ENCODE measurements at regions not wholly inside any gene's neighbourhood (a gene's known extent, or its start where the extent isn't known, plus 50 kb on each side); places are given as distances from the start of the nearest gene placed in this dataset.

DNA sequence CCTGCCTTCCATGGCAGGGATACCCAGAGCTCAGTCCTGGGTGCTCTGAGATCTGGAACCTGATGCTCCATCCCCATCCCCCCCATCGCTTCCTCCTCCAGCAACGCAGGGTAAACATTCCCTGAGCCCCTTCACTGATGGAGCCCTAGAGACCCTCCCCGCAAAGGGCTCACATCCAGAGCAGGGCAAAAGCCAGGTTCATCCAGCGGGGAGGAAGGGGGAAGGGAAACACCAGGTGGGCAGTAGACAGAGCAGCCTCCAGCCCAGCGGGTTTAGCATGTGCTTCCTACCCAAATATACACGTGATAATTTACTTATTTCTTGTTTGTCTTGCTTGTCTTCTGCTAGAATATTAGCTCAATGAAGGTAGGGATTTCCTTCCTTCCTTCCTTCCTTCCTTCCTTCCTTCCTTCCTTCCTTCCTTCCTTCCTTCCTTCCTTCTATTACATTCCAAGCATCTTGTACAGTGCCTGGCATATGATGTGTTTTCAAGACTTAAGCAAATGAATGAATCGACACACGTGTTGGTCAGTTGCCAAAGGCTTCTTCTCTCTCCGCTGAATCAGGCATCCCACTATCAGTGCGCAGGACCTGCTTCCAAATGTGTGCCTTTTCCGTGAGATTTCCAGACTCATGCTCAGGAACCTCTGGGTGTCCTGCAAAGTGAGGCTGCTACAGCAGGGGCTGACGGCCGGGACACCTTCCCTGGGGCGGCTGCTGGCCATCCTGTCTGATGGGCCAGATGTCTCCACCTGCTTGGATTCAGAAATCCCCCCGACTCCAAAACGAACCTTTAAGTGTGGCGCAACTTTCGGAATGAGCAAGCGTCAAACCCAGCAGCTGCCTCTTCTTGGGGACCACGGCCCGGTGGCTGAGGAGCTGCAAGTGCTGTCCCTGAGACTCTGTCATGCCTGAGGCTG is 955.1 kb downstream of the BRD1 start:
- no peak for DNase-seq

DNA sequence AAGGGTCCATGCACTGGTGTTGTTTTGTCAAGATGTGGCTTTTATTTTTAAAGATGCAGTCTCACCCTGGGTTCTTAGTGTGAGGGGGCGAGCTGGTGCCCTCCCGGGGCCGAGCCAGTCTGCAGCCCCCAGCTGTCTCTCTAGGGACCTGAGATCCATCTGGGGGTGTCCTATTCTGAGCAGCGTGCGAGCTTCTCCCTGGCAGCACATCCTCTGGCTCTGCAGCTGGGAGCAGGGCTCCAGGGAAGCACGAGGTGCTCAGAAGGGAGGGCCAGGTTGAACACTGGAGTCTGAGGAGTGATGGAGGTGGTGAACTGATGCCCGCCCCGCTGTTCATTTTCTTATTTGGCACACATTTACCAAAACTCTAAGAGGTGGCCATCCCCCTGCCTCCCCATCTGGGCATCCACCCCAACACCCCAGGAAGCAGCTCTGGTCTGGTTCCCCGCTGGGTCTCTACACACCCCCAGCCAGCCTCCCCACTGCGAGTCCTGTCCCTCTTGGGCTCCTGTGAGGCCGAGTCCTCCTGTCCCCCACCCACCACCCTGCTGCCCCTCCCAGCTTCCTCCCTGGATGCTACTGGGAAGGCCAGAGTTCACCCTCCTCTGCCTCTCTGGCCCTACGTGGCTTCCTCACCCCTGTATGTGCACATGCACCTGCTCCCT is 956.4 kb downstream of the BRD1 start:
- no peak for DNase-seq

DNA sequence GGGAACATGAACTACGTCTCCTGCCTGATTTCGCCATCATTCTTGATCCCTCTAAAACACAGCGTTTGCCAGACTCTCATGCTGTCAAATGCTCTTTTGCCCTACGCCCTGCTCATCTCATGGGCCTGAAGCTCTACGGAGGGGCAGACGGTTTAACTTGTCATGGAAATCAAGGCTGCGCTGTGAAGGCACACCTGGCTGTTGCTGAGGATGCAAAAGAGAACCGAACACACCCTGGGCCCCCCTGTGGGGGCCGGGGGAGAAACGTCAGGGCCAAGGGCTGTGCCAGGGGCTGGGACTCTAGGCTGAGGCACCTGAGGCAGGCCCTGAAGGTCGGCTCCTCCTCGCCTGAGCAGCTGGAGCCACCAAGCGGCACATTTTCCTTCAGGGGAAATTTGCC is 957.2 kb downstream of the BRD1 start:
- no peak for DNase-seq

DNA sequence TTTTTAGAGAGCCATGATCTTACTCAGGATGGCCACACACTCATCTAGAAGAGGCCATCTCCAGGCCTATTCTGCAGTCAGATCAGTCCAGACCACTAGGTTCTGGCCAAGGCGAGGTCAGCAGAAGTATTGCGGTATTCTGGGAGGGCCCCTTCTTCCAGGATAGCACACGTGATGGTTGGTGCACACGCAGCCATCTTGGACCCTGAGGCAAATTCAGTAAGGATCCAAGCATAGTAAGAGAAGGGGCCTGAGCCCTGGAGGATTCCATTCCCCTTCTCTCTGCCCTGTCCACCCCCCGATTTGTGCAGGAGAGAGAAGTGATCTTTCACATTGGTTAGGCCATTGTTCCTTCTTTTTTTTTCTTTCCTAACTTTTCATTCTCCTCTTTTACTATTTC is 957.9 kb downstream of the BRD1 start:
- DNase-seq, result no peak

DNA sequence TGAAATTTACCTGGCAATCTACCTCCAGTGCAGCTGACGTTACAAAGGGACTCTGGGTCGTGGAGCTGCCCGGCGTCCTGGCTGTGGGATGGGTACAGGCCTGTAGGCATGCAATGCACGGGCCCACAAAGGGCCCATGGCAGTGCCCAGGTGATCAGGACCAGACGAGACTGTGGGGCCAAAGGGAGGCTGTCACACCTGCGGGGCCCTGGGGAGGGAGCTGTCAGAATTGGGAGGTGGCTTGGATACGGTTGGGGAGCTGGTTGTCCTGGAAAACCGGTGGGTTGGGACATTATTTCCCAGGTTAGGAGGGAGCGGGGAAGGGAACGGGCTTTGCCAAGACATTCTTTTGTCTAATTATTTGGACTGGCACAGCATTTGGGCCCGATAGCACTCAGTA is 958.5 kb downstream of the BRD1 start:
- DNase-seq, result no peak

DNA sequence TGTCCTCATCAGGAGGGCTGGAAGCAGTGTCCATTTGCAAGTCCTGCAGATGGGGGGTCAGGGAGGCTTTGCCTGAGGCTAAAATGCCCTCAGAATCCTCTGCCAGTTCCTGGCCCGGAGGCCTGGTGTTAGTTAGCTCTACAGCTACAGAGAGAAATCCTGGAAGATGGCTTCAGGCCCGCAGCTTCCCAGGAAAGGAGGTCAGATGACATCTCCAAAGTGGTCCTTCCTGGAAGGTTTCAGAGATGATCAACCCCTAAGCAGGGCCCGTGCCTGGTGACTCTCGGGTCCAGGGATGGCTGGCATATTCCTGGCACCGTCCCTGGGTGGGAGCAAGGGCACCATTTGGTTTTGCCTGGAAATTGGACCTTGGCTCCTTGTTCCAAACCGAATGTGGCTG is 959.1 kb downstream of the BRD1 start:
- DNase-seq, result no peak

DNA sequence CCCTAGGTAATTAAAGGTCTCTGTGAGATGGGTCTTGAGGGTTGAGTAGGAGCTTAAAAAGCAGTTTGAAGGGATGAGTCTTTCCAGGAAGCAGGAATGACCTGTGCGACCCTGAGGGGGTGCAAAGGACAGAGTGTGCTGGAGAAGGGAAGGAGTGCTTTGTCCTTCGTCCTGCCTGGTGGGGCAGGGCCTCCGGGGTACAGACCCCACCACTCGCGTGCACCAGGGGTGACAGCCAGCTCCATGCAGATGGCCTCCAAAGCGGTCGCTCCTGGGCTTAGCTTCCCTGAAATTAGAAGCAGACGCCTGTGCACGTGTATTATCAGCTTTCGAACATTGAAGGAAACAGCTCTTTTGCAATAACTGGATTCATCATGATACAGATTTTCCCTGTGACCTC is 959.8 kb downstream of the BRD1 start:
- DNase-seq, result no peak

DNA sequence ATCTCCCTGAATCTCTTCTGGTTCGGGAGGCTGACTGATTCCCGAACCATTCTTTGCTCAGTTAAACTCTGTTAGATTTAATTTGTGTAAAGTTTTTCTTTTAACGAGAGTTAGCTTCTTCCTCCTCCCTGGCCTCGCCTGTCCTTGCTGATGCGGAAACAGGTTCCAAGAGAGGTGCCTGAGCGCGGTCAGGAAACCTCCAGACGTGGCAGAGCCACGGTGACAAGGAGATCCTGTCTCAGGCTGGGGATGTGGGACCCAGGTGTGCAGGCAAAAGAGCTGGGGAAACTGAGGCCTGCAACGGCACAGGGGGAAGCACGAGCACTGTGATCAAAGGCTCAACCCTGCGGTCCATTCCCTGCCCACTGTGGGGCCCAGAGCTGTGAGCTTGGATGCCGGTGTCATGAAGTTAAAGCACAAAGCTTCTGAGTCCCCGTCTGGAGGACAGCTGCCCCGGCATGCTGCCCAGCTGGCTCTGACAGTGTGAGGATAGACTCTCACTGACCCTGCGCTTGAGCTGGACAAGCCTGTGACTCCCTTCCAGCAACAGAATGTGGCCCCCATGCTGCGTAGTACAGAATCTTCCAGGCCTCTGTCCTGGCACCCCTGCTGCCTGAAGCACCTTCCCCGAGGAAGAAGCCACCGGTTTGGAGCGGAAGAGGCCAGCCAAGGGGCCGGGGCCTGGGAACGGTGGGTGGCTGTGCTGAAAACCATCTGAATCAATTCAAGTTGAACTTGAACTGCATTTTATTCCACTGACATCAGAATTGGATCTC is 960.6 kb downstream of the BRD1 start:
- DNase-seq, result no peak

DNA sequence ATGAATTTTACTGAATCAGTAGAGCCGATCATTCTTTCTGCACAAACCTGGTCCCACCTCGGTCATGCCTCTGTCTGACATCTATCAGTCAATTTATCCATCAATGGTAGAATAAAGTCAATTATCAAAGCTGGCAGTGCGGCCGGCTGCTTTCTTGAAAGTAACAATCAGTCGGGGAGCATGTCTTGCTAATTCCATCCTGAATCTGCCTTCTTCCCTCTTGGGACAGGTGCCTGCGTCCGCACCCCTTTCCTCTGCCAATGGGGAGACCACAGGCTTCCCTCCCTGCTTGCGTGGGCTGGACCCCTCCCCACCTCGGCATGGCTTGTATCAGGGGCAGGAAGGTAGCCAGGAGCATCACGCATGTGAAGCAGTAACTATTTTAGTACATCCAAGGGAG is 962.9 kb downstream of the BRD1 start:
- DNase-seq, result no peak

DNA sequence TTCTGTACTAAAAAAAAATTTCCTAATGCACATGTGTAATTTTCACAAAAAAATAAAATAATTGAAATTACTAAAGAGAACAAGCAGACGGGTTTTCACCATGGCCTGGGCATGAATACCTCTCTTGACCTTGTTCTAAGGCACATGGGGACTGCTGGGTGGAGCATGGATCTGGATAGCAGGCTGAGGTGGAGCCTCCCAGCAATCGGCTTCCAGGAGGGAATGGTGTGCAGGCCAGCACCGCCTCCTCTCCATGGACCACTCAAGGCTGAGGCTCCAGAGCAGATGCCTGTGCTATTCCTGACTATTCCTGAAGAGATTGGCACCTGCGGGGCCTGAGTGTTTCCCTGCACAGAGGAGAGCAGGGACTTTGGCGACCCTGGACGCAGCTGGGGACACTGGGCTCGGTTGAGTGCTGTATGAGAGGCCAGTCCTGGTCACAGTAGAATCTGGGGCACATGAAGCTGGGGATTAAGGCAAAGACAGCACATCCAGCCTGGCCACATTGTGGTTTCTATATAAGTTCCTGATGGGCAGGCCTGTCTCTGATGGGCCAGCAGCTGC is 963.6 kb downstream of the BRD1 start:
- DNase-seq, result no peak

DNA sequence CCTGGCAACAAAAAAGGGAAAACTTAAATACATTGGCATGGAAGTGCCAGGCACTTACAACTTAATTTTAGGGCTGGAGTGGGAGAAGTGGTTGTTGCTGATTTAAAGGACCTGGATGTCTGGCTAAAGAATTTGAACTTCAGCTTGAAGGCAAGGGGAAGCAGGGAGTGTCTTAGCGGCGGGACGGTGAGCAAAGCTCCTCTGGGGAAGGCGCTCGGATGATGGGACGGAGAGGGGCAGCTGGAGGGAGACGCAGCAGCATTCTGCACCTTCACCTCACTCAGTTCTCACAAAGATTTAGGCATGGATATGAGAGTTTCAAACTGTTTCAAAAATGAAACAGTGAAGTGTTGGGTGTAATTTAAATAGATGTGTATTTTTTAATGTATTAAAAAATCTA is 967.1 kb downstream of the BRD1 start:
- no peak for DNase-seq

DNA sequence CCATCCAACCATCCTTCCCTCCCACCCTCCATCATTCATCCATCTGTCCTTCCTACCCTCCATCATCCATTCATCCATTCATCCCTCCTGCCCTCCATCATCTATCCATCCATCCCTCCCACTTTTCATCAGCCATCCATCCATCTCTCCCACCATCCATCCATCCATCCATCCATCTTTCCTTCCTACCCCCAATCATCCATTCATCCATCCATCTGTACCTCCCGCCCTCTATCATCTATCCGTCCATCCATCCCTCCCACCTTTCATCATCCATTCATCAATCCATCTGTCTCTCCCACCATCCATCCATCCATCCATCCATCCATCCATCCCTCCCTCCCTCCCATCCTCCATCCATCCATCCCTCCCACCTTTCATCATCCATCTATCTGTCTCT is 968.8 kb downstream of the BRD1 start:
- no peak for DNase-seq

DNA sequence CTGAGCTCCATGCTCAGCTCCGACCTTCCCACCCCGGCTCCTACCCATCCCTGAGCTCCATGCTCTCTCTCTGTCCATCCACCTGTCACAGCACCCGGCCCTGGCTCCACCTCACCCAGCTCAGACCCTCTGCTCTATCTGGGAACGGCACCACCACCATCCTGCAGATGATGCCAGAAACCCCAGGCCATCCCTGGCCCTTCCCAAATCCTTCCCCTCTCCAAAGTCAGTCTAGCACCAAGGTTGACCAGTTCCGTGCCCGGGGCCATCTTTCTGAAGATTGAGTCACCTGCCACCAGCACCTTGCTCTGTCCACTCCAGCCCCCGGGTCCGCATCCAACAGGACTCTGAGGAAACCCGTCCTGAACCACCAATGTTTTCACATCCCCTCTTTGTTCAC is 969.6 kb downstream of the BRD1 start:
- DNase-seq, result no peak

DNA sequence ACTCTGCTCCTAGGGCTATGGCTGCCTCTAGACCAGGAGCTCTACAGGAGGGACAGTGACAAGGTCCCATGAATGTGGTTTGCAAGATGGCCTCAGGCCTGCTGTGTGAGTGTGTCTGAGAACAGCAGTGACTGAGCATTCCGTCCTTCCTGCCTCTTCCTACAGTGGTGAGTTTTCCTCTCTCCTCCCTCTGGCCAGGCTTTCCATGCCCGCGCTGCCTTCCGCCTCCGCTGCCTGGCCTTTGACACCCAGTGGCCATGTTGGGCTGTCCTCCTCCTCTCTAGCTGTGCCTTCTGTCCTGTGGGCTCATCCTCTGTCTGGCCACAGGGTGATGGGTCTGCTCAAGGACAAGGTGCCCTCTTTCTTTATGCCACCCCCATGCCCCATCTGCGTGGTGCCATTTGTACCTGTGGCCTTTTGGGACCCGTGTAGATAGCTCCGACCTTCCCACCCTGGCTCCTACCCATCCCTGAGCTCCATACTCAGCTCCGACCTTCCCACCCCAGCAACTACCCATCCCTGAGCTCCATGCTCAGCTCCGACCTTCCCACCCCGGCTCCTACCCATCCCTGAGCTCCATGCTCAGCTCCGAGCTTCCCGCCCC is 970.4 kb downstream of the BRD1 start:
- DNase-seq, result no peak

DNA sequence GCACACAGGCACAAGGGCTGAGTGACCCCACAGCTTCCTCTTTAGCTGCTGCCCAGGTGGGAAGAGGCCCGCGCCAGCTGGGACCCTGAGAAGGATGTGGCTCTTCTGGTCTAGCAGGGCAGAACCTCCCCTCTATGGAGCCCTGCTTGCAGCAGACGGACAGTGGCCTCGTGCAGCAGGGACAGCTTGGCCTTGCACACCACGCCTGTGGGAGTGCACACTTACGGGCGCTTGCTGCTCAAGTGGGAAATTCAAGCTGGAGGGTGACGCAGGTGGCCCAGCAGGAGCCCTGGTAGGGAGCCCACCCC is 971.4 kb downstream of the BRD1 start:
- no peak for DNase-seq

DNA sequence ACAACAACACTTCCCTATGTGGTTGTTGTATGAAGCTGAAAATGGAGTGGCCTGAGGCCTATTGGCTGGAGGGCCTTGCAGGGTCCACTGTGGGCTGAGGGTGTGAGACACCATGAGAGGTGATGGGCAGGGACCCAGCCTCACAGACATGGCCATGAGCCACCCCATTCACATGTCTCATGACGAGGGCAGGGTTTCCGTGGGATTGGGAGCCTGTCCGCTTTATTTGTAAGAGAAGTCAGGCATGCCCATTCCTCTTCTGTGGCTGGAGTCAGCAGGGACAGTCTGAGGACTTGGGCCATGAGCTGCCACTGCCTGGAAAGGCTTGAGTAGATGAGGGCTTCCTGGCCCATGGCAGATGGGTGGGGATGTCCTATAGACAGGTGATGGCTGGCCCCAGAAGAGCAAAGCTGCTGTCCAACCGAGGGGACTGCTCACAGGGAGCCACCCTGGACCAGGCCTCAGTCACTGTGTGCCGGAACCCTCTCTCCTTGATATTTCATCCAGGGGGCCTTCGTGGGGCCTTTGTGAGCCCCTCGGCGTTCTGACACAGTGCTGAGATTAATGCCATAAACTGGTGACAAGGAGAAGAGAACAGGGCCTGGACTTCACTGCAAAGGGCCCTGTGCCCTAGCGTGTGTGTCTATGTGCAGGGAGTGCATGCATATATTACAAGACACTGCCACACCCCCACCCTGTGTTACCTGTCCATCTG is 971.9 kb downstream of the BRD1 start:
- DNase-seq, result no peak

DNA sequence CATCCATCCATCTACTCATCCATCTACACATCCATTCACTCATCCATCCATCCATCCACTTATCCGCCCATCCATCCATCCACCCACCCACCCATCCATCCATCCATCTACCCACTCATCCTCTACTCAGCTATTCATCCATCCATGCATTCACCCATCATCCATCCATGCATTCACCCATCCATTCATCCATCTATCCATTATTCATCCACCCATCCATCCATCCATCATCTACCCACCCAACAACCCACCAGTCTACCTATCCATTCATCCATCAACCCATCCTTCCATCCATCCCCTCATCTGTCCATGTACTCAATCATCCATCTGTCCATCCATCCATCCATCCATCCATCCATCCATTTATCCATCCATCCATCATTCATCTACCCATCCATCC is 972.7 kb downstream of the BRD1 start:
- no peak for DNase-seq

DNA sequence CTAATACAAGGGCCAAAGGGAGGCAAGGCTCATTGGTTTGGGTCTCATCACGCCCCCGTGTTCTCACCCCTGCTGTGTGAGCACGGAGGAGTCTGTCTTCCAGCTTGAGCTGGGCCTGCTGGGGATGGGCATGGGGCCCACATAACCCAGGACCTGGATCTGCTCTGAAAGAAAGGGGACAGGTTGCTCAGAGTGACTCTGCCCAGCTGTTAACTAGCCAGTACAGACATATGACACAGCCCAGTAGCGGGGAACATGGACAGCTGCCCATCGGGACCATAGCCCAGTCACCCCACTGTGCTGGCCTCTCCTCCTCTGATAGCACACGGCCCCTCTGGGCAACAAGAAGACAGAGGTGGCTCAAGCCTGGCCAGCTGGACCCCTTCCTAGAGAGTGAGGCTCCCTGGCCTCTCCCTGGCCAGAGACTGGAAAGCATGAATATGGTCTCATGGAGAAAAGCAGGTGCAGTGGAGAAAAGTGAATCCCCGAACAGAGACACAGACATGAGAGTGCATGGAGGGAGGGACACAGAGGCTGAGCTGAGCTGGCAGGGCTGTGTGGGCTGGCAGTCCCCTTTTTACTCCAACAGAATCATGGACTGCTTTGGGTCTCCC is 973.9 kb downstream of the BRD1 start:
- DNase-seq, result no peak

DNA sequence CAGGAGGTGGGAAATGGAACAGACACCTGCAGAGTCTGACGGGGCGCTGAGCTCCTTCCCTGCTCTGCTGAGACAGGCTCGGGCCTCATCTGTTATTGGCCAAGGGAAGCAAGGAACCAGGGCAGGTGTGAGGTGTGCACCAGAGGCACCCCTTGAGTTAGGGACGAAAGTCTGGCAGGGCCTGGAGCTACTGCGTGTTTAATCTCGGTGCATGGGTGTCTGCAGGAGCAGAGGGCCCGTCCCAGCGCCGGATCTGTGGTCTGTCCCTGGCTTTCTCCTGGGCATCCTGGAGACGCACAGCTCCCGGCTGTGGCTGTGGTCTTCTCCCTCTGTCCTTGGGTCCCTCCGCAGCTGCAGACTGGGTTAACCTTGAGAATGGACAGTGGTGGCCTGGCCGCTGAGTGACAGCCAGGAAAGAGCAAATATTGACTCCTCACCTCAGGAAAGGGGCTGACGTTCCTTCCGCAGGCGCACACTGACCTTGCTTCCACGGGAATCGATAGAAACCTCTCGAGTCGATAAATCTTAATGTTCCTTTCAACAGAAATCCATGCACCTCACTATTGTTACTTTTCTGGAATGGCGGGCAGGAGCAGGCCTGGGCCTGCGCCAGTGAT is 975.6 kb downstream of the BRD1 start:
- DNase-seq, result no peak

DNA sequence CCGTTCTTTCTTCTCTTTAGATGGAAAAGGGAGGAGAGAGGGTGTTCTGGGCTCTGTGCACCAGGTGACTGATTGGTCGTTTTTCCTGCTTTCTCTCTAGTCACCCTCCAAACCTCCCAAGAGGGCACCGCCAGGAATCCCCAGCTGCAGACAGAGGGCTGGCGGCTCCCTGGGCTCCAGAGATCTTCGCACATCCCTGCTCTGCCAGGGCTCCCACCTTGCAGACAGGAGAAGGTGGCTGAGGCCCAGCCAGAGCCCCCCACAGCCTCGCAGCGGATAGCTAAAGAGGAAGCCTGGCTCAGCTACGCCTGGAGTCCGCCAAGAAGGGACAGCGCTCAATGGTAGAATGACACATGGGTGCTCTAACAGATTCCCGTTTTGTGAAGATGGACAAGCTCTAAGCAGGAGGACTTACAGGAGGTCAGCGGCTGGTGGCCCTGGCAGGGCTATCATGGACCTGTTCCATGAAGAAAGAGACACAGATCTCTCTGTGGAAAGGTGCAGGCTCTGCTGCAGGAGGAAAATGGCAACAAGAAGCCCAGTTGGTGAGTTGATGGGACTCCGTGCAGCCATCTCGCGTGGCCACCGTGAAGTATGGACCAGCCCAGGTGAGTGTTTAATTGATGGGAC is 976.9 kb downstream of the BRD1 start:
- no peak for DNase-seq
